Mesenchymal stem cell (in vitro differentiated cells and primary cell): ENCODE measurements at regions not wholly inside any gene's neighbourhood (a gene's known extent, or its start where the extent isn't known, plus 50 kb on each side); places are given as distances from the start of the nearest gene placed in this dataset.
"Not testable (repeated sequence)": the region's sequence is repeated elsewhere in the genome, so short reads cannot be mapped to it uniquely, and the experiment has no call there.

Experiments
- DNase-seq: peaks from one replicate; pipeline ENCODE4 v3.0.0-alpha.2; 2013
- H2AFZ ChIP-seq: one replicate; pipeline ENCODE4 v1.6.1; 2013; ENCODE audit warnings: low read depth, mild to moderate bottlenecking, control low read depth, inconsistent platforms, low read length, moderate library complexity
- H2AK5ac ChIP-seq: 2 replicates; pipeline ENCODE4 v1.6.1; 2013; ENCODE audit warnings: low read length, moderate library complexity, mild to moderate bottlenecking, inconsistent platforms; ENCODE audit not compliant: severe bottlenecking
- H2BK120ac ChIP-seq: one replicate; pipeline ENCODE4 v1.6.1; 2013; ENCODE audit warnings: low read depth, mild to moderate bottlenecking, inconsistent platforms, low read length, moderate library complexity
- H2BK12ac ChIP-seq, 2 experiments: one replicate each; pipeline ENCODE4 v1.6.1; 2013; ENCODE audit warnings: inconsistent platforms in 2 of 2, low read length in 2 of 2, mild to moderate bottlenecking in 2 of 2, moderate library complexity in 2 of 2, control low read depth in 1 of 2
- H2BK15ac ChIP-seq: one replicate; pipeline ENCODE4 v1.6.1; 2013; ENCODE audit warnings: mild to moderate bottlenecking, low read depth, inconsistent platforms; ENCODE audit not compliant: poor library complexity, severe bottlenecking
- H2BK5ac ChIP-seq: 2 replicates; pipeline ENCODE4 v1.6.1; 2013; ENCODE audit warnings: low read depth, mild to moderate bottlenecking, low read length, control low read depth, inconsistent platforms; ENCODE audit not compliant: poor library complexity, severe bottlenecking
- H3K14ac ChIP-seq, 2 experiments: one replicate each; pipeline ENCODE4 v1.6.1; 2013; ENCODE audit warnings: inconsistent platforms in 2 of 2, low read length in 2 of 2, control low read depth in 1 of 2, mild to moderate bottlenecking in 1 of 2, moderate library complexity in 1 of 2
- H3K18ac ChIP-seq, 2 experiments: one replicate each; pipeline ENCODE4 v1.6.1; 2013; ENCODE audit warnings: inconsistent platforms in 2 of 2, low read length in 2 of 2, control low read depth in 1 of 2, low read depth in 1 of 2, mild to moderate bottlenecking in 1 of 2
- H3K23ac ChIP-seq, 2 experiments: one replicate each; pipeline ENCODE4 v1.6.1; 2013; ENCODE audit warnings: inconsistent platforms in 2 of 2, low read length in 2 of 2, mild to moderate bottlenecking in 2 of 2, moderate library complexity in 2 of 2, control low read depth in 1 of 2
- H3K27ac ChIP-seq: 2 replicates; pipeline ENCODE4 v1.5.1; 2013; ENCODE audit warnings: mild to moderate bottlenecking, moderate library complexity, low read length, control low read depth, inconsistent platforms; ENCODE audit not compliant: poor library complexity, severe bottlenecking
- H3K27me3 ChIP-seq, 2 experiments: 2 replicates each; pipeline versions ENCODE4 v1.6.1 to v1.7.0; 2013; ENCODE audit warnings: low read length in 2 of 2, mild to moderate bottlenecking in 2 of 2, moderate library complexity in 2 of 2, control low read depth in 1 of 2, inconsistent platforms in 1 of 2; ENCODE audit not compliant: control insufficient read depth in 1 of 2, insufficient read depth in 1 of 2
- H3K36me3 ChIP-seq, 2 experiments: 2 replicates each; pipeline versions ENCODE4 v1.6.1 to v1.7.0; 2013; ENCODE audit warnings: low read length in 2 of 2, control low read depth in 1 of 2, inconsistent platforms in 1 of 2, low read depth in 1 of 2, mild to moderate bottlenecking in 1 of 2; ENCODE audit not compliant: insufficient read depth in 2 of 2, control insufficient read depth in 1 of 2
- H3K4ac ChIP-seq, 2 experiments: one replicate each; pipeline ENCODE4 v1.6.1; 2013; ENCODE audit warnings: inconsistent platforms in 2 of 2, low read length in 2 of 2, mild to moderate bottlenecking in 2 of 2, moderate library complexity in 2 of 2, control low read depth in 1 of 2, low read depth in 1 of 2
- H3K4me1 ChIP-seq: 2 replicates; pipeline ENCODE4 v1.6.1; 2013; ENCODE audit warnings: low read depth, low read length, control low read depth; ENCODE audit not compliant: control insufficient read depth, insufficient read depth
- H3K4me2 ChIP-seq: 2 replicates; pipeline ENCODE4 v1.6.1; 2013; ENCODE audit warnings: low read length, mild to moderate bottlenecking, inconsistent platforms; ENCODE audit not compliant: poor library complexity, severe bottlenecking
- H3K4me3 ChIP-seq, 2 experiments: 2 replicates each; pipeline versions ENCODE4 v1.5.1 to v1.7.0; 2013; ENCODE audit warnings: low read length in 2 of 2, mild to moderate bottlenecking in 2 of 2, control low read depth in 1 of 2, low read depth in 1 of 2; ENCODE audit not compliant: insufficient read depth in 1 of 2
- H3K79me1 ChIP-seq: replicated peaks from 2 replicates; pipeline ENCODE4 v1.6.1; 2013; ENCODE audit warnings: mild to moderate bottlenecking, control low read depth, low read length, inconsistent platforms; ENCODE audit not compliant: poor library complexity, severe bottlenecking
- H3K9ac ChIP-seq: 2 replicates; pipeline ENCODE4 v1.7.0; 2013; ENCODE audit warnings: mild to moderate bottlenecking, low read length, moderate library complexity
- H3K9me3 ChIP-seq: 2 replicates; pipeline ENCODE4 v1.7.0; 2013; ENCODE audit warnings: mild to moderate bottlenecking, low read length; ENCODE audit not compliant: control insufficient read depth
- H4K8ac ChIP-seq: one replicate; pipeline ENCODE4 v1.6.1; 2013; ENCODE audit warnings: inconsistent platforms, mild to moderate bottlenecking, low read length, moderate library complexity
- H4K91ac ChIP-seq: one replicate; pipeline ENCODE4 v1.6.1; 2013; ENCODE audit warnings: mild to moderate bottlenecking, low read length, inconsistent platforms
- WGBS: methylation state at CpG from one replicate; pipeline ENCODE4 v1.1.7; 2013; ENCODE audit warnings: mixed read lengths; 5-methylcytosine and 5-hydroxymethylcytosine counted together

DNA sequence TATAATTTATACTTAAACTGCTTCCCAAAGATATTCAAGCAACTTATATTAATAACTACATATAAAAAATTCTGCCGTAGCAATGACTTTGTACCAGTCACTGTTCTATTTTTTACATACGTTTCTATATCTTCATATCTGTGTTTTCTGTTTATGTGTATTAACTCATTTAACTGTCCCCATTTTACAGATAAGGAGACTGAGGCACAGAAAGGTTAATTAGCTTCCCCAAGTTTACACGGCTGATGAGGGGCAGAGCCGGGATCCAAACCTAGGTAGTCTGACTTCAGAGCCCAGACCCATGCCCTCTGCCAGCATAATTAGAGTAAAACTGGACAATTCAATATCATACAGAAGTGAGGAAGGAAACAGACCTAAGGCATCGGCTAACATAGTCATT, 259.7 kb upstream of the TUT7 start:
- Histone ChIP-seq H3K4me1 (peaks cover 6% of the 10 kb centered on the region), H2BK12ac (no peak overlapping the region), H4K8ac (no peak overlapping the region), H3K4me2 (no peak overlapping the region), H2AFZ (no peak overlapping the region), H2BK15ac (no peak overlapping the region), H3K18ac (no peak overlapping the region), H3K4me3 (no peak overlapping the region), H2AK5ac (no peak overlapping the region), H3K79me1 (no peaks in the 10 kb centered on the region), H3K4ac (no peak overlapping the region), H3K27ac (no peak overlapping the region), H3K36me3 (no peaks in the 10 kb centered on the region), H2BK5ac (no peak overlapping the region), H2BK120ac (no peak overlapping the region), H3K23ac (no peak overlapping the region), H4K91ac (no peak overlapping the region), H3K9ac (no peak overlapping the region), H3K9me3 (no peaks in the 10 kb centered on the region), H3K14ac (no peak overlapping the region), H3K27me3 (no peaks in the 10 kb centered on the region)
- WGBS: 95% methylated on average over 3 of the region's 5 CpGs
- no peak for DNase-seq

DNA sequence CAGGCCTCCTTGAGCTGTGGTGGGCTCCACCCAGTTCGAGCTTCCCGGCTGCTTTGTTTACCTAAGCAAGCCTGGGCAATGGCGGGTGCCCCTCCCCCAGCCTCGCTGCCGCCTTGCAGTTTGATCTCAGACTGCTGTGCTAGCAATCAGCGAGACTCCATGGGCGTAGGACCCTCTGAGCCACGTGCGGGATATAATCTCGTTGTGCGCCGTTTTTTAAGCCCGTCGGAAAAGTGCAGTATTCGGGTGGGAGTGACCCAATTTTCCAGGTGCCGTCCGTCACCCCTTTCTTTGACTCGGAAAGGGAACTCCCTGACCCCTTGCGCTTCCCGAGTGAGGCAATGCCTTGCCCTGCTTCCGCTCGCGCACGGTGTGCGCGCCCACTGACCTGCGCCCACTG, 257.3 kb upstream of the TUT7 start:
- H3K4ac ChIP-seq, H4K91ac ChIP-seq, H3K23ac ChIP-seq, H3K36me3 ChIP-seq, H3K79me1 ChIP-seq, H4K8ac ChIP-seq, H3K4me3 ChIP-seq, H3K27me3 ChIP-seq, H2BK120ac ChIP-seq, H2BK12ac ChIP-seq, H3K9ac ChIP-seq, H2BK15ac ChIP-seq, H2AFZ ChIP-seq, H3K9me3 ChIP-seq, H2AK5ac ChIP-seq, H2BK5ac ChIP-seq, H3K4me2 ChIP-seq, H3K27ac ChIP-seq, H3K18ac ChIP-seq, H3K14ac ChIP-seq, H3K4me1 ChIP-seq, DNase-seq: not testable (repeated sequence)
- WGBS: 81% methylated on average over 22 of the region's 27 CpGs

DNA sequence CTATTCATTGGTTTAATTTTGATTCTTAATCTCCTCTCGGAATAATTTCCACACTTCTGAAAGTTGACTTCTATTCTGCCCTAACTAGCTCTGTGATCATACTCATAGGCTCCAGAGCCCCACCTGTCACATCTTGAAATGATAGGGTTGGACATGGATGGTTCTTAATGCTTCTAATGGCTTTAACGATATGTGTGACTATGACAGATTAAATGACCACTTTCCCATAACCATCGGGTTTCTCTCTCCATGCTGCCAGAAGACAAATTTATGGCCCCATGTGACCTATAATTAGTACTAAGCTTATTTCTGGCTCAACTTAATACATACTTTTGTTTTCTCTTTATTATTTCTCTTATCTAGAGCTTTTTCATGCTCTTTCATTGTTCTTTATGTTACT, 251.1 kb upstream of the TUT7 start:
- WGBS: 20% methylated on average over 1 of the region's 3 CpGs
- Histone ChIP-seq H4K8ac (no peak overlapping the region), H3K18ac (no peak overlapping the region), H2BK12ac (no peak overlapping the region), H3K9ac (peak overlapping the region; percentile 48), H3K27ac (no peak overlapping the region), H3K14ac (no peak overlapping the region), H3K4me1 (peaks cover 2% of the 10 kb centered on the region), H2BK5ac (no peak overlapping the region), H3K79me1 (no peaks in the 10 kb centered on the region), H3K36me3 (no peaks in the 10 kb centered on the region), H3K4me3 (no peak overlapping the region), H3K4me2 (no peak overlapping the region), H3K9me3 (no peaks in the 10 kb centered on the region), H3K4ac (no peak overlapping the region), H2BK15ac (no peak overlapping the region), H3K23ac (no peak overlapping the region), H4K91ac (no peak overlapping the region), H2BK120ac (no peak overlapping the region), H2AFZ (no peak overlapping the region), H3K27me3 (no peaks in the 10 kb centered on the region), H2AK5ac (no peak overlapping the region)
- no peak for DNase-seq

DNA sequence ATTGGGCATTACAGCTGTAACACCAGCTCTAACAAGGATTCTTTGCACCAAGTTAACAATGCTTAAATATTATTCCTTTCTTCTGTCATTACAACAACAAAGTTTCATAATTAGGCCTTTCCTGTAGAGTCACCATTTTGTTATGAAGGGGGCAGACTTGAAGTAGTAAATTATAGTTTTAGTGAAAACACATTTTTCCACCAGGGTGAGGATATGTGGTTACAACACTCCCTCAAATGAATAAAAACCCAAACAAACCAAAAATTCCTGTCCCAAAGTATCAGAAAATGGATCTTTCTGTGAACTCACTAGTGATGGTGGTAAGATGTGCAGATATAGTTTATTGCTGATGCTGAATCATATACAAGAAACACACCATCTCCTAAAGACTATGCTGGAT, 250.5 kb upstream of the TUT7 start:
- DNase-seq: no peak
- H4K8ac ChIP-seq: no peak overlapping the region
- no peaks in the 10 kb centered on the region for H3K9me3 ChIP-seq
- H3K14ac ChIP-seq: no peak overlapping the region
- H3K4me3 ChIP-seq: no peak overlapping the region
- no peak overlapping the region for H2BK5ac ChIP-seq
- no peak overlapping the region for H3K27ac ChIP-seq
- no peak overlapping the region for H3K18ac ChIP-seq
- peak overlapping the region; percentile 48 for H3K9ac ChIP-seq
- no peak overlapping the region for H2AFZ ChIP-seq
- no peak overlapping the region for H3K4ac ChIP-seq
- no peaks in the 10 kb centered on the region for H3K27me3 ChIP-seq
- no peak overlapping the region for H3K4me2 ChIP-seq
- H2BK120ac ChIP-seq: no peak overlapping the region
- no peak overlapping the region for H2BK12ac ChIP-seq
- H3K36me3 ChIP-seq: no peaks in the 10 kb centered on the region
- H3K79me1 ChIP-seq: no peaks in the 10 kb centered on the region
- no peak overlapping the region for H3K23ac ChIP-seq
- H2BK15ac ChIP-seq: no peak overlapping the region
- H3K4me1 ChIP-seq: peaks cover 2% of the 10 kb centered on the region
- no peak overlapping the region for H4K91ac ChIP-seq
- H2AK5ac ChIP-seq: no peak overlapping the region
